Prostate gland (tissue), 2 donors: ENCODE measurements at regions not wholly inside any gene's neighbourhood (a gene's known extent, or its start where the extent isn't known, plus 50 kb on each side); places are given as distances from the start of the nearest gene placed in this dataset.

Experiments
- POLR2AphosphoS5 ChIP-seq: sonication (generic); formaldehyde crosslinking; IDR thresholded peaks from one replicate; pipeline ENCODE4 v1.6.1; 2017; ENCODE audit warnings: antibody characterized with exemption
- TF ChIP-seq, protein P1 (sequence below), 4 experiments: fragments of 200-600 bp in 2 of 4; fragments of 450-650 bp in 2 of 4; sonication (generic) in 2 of 4; IDR thresholded peaks; 1 replicate in 3 of 4; 2 replicates in 1 of 4; pipeline ENCODE4 v1.5.1; 2016 to 2019; ENCODE audit warnings: antibody characterized with exemption in 4 of 4, mild to moderate bottlenecking in 2 of 4, moderate library complexity in 2 of 4

DNA sequence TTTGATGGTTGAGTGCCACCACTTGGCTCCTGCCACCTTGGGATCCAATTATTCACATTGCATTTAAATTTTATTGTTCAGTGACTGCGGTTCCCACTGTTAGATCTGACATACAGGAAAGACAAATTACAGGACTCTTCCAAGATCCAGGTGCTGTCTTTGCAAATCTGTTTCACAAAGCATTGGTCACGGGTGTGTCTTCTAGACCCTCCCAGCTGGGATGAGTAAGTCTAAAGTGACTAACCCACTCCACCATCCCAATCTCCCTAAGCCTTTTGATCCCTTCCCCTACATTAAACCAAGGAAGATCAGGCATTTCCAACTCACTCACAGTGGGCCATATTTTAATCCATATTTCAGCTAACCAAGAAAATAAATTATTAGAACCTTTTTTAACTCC lies 1016.3 kb upstream of the CTNND2 start:
- TF ChIP-seq, protein P1, sequence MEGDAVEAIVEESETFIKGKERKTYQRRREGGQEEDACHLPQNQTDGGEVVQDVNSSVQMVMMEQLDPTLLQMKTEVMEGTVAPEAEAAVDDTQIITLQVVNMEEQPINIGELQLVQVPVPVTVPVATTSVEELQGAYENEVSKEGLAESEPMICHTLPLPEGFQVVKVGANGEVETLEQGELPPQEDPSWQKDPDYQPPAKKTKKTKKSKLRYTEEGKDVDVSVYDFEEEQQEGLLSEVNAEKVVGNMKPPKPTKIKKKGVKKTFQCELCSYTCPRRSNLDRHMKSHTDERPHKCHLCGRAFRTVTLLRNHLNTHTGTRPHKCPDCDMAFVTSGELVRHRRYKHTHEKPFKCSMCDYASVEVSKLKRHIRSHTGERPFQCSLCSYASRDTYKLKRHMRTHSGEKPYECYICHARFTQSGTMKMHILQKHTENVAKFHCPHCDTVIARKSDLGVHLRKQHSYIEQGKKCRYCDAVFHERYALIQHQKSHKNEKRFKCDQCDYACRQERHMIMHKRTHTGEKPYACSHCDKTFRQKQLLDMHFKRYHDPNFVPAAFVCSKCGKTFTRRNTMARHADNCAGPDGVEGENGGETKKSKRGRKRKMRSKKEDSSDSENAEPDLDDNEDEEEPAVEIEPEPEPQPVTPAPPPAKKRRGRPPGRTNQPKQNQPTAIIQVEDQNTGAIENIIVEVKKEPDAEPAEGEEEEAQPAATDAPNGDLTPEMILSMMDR (IDR thresholded peaks at IDR 0.05), result no peak
- TF ChIP-seq POLR2AphosphoS5, result no peak
